ENCODE measurements at regions not wholly inside any gene's neighbourhood (a gene's known extent, or its start where the extent isn't known, plus 50 kb on each side); places are given as distances from the start of the nearest gene placed in this dataset.

- H3K4me1 ChIP-seq (ENCODE audit: insufficient read depth, low read length), result no peaks in the 10 kb centered on the region; the same call in 1 of the 2 replicates
- H2BK12ac ChIP-seq (ENCODE audit: insufficient read length, low read depth, low read length), result no peak overlapping the region
- H2BK5ac ChIP-seq (ENCODE audit: insufficient read length, low read length), result no peak overlapping the region
- H3K14ac ChIP-seq (ENCODE audit: insufficient read depth, low read length), result no peak overlapping the region
- no peaks in the 10 kb centered on the region for H3K79me1 ChIP-seq (ENCODE audit: insufficient read depth, low read depth, low read length, poor library complexity, severe bottlenecking)
- no peaks in the 10 kb centered on the region for H4K20me1 ChIP-seq (ENCODE audit: control insufficient read depth, insufficient read depth, insufficient read length)
- TF ChIP-seq CTCF (conservative IDR thresholded peaks at IDR 0.05), result no peak
- no peak overlapping the region for H2AK5ac ChIP-seq (ENCODE audit: insufficient read length, low read length)
- no peak overlapping the region for H3T11ph ChIP-seq (ENCODE audit: low read length)
- H2AFZ ChIP-seq (ENCODE audit: low read length), result no peak overlapping the region
- H2BK20ac ChIP-seq (ENCODE audit: low read depth, low read length, poor library complexity, severe bottlenecking), result no peak overlapping the region
- no peaks in the 10 kb centered on the region for H3K27me3 ChIP-seq (ENCODE audit: insufficient read depth, low read length)
- Mint-ChIP-seq H3K27ac (no peak overlapping the region), H3K4me1 (peaks cover 13 to 14% of the 10 kb centered on the region in 2 experiments), H3K9me3 (no peaks in the 10 kb centered on the region), H3K27me3 (ENCODE audit: low read depth) (no peaks in the 10 kb centered on the region), H3K36me3 (ENCODE audit: insufficient read depth in 1 of 3, low read depth in 3 of 3) (no peaks in the 10 kb centered on the region), H3K4me3 (no peak overlapping the region)
- H3K23ac ChIP-seq (ENCODE audit: insufficient read length, low read depth, low read length), result no peak overlapping the region
- H3K79me2 ChIP-seq (ENCODE audit: insufficient read depth, low read length), result no peaks in the 10 kb centered on the region
- H4K91ac ChIP-seq (ENCODE audit: insufficient read length, low read depth, low read length), result no peak overlapping the region
- H3K56ac ChIP-seq (ENCODE audit: insufficient read length, low read depth, low read length), result no peak overlapping the region
- H2BK15ac ChIP-seq (ENCODE audit: low read depth, low read length), result no peak overlapping the region; the same call in 1 of the 2 replicates
- no peak overlapping the region for H3K4ac ChIP-seq (ENCODE audit: low read depth, low read length)
- no peak overlapping the region for H3K18ac ChIP-seq (ENCODE audit: insufficient read length, low read depth, low read length)
- H3K4me2 ChIP-seq (ENCODE audit: insufficient read depth, insufficient read length, low read length), result no peak overlapping the region
- no CpG with 5 or more reads among the region's 5 CpGs for WGBS (ENCODE audit: extremely low coverage, insufficient read length, low lambda C conversion rate)
- H3K23me2 ChIP-seq (ENCODE audit: insufficient read length, low read depth, low read length, poor library complexity, severe bottlenecking), result no peaks in the 10 kb centered on the region
- no peaks in the 10 kb centered on the region for H3K9me3 ChIP-seq (ENCODE audit: control insufficient read depth, low read depth, low read length)
- no peak overlapping the region for H3K9ac ChIP-seq (ENCODE audit: extremely low read depth, insufficient read length, low read length)
- H2BK120ac ChIP-seq (ENCODE audit: low read depth, low read length, poor library complexity, severe bottlenecking), result no peak overlapping the region
- no peak overlapping the region for H3K27ac ChIP-seq (ENCODE audit: insufficient read length, low read depth, low read length)
- H4K5ac ChIP-seq (ENCODE audit: insufficient read length, low read depth, low read length), result no peak overlapping the region
- H4K8ac ChIP-seq (replicated peaks; ENCODE audit: insufficient read length, low read depth, low read length), result no peak overlapping the region
- no peak for DNase-seq
These were observed 128.8 kb upstream of the MAP3K1 start for GRCh38 chr5:56686337-56687195.

Measured in H9 (cell line).